H1 (cell line): ENCODE measurements at regions not wholly inside any gene's neighbourhood (a gene's known extent, or its start where the extent isn't known, plus 50 kb on each side); places are given as distances from the start of the nearest gene placed in this dataset.

Experiments
- CTCF ChIA-PET: fragments of 300-600 bp; sonication (Branson Sonifier 250); formaldehyde crosslinking; loops from one replicate; lab custom pipeline; 2021; ENCODE audit not compliant: partially characterized antibody; lab: Charles Lee
- POLR2A ChIA-PET: fragments of 300-600 bp; sonication (Branson Sonifier 250); formaldehyde crosslinking; loops from one replicate; lab custom pipeline; 2021; ENCODE audit warnings: inconsistent platforms; ENCODE audit not compliant: partially characterized antibody; lab: Charles Lee
- DNase-seq, 2 experiments: peaks; one replicate each; pipeline versions ENCODE4 v3.0.0 to v3.0.0-alpha.2; 2010 to 2022; ENCODE audit warnings: low spot score in 2 of 2, low read depth in 1 of 2, mixed read lengths in 1 of 2
- FAIRE-seq: peaks from 2 replicates; lab custom pipeline; 2011; peaks lifted over from hg19 to GRCh38; lab: Jason Lieb, UNC
- H2AFZ ChIP-seq: 2 replicates; pipeline ENCODE4 v1.8.1; 2012; ENCODE audit warnings: low read length, inconsistent platforms
- H2AK5ac ChIP-seq: 2 replicates; pipeline ENCODE4 v1.6.1; 2013; ENCODE audit warnings: low read depth, low read length
- H2BK120ac ChIP-seq: replicated peaks from 2 replicates; pipeline ENCODE3; 2013; ENCODE audit warnings: low read depth, low read length, inconsistent platforms
- H2BK12ac ChIP-seq: 2 replicates; pipeline ENCODE4 v1.6.1; 2013; ENCODE audit warnings: low read depth, low read length
- H2BK15ac ChIP-seq: 2 replicates; pipeline ENCODE4 v1.6.1; 2013; ENCODE audit warnings: low read length
- H2BK20ac ChIP-seq: 2 replicates; pipeline ENCODE4 v1.6.1; 2013; ENCODE audit warnings: low read length
- H2BK5ac ChIP-seq: 2 replicates; pipeline ENCODE4 v1.6.1; 2013; ENCODE audit warnings: low read depth, low read length
- H3K14ac ChIP-seq: 2 replicates; pipeline ENCODE4 v1.6.1; 2013; ENCODE audit warnings: inconsistent platforms; ENCODE audit not compliant: insufficient read length
- H3K18ac ChIP-seq: 2 replicates; pipeline ENCODE4 v1.6.1; 2013; ENCODE audit warnings: low read length; ENCODE audit errors: extremely low read depth
- H3K23ac ChIP-seq: 2 replicates; pipeline ENCODE4 v1.6.1; 2013; ENCODE audit warnings: inconsistent platforms; ENCODE audit not compliant: insufficient read length
- H3K23me2 ChIP-seq: 2 replicates; pipeline ENCODE4 v1.6.1; 2013; ENCODE audit warnings: low read depth, low read length
- H3K27ac ChIP-seq: 2 replicates; pipeline ENCODE4 v1.6.1; 2011; ENCODE audit warnings: low read depth, low read length, inconsistent platforms
- H3K27me3 ChIP-seq, 4 experiments: replicated peaks in 1 of 4; 1 replicate in 1 of 4; 2 replicates in 3 of 4; pipeline versions ENCODE4 v1.6.1 to v1.8.1; 2011 to 2013; ENCODE audit warnings: low read length in 3 of 4, mild to moderate bottlenecking in 3 of 4, inconsistent platforms in 2 of 4, mixed read lengths in 2 of 4, moderate library complexity in 1 of 4; ENCODE audit not compliant: control insufficient read depth in 3 of 4, insufficient read depth in 3 of 4; ENCODE audit errors: extremely low read depth in 1 of 4
- H3K36me3 ChIP-seq, 4 experiments: 2 replicates each; pipeline versions ENCODE4 v1.6.1 to v1.8.1; 2011 to 2013; ENCODE audit warnings: mild to moderate bottlenecking in 4 of 4, low read length in 3 of 4, moderate library complexity in 2 of 4, control low read depth in 1 of 4, inconsistent platforms in 1 of 4; ENCODE audit not compliant: insufficient read depth in 4 of 4, control insufficient read depth in 2 of 4
- H3K4ac ChIP-seq: replicated peaks from 2 replicates; pipeline ENCODE3; 2013; ENCODE audit warnings: low read length, low read depth, mixed read lengths, inconsistent platforms; ENCODE audit not compliant: insufficient read length
- H3K4me1 ChIP-seq, 4 experiments: replicated peaks in 1 of 4; 1 replicate in 1 of 4; 2 replicates in 3 of 4; pipeline versions ENCODE4 v1.6.1 to v1.8.1; 2011 to 2013; ENCODE audit warnings: low read length in 3 of 4, inconsistent platforms in 2 of 4, mixed read lengths in 1 of 4; ENCODE audit not compliant: insufficient read depth in 4 of 4, control insufficient read depth in 3 of 4
- H3K4me2 ChIP-seq, 2 experiments: 2 replicates each; pipeline versions ENCODE4 v1.6.1 to v1.8.1; 2011 to 2013; ENCODE audit warnings: low read depth in 2 of 2, low read length in 2 of 2, control low read depth in 1 of 2, inconsistent platforms in 1 of 2, mild to moderate bottlenecking in 1 of 2; ENCODE audit not compliant: insufficient read depth in 1 of 2
- H3K4me3 ChIP-seq, 4 experiments: fragments of 200-600, 300-600 bp in 1 of 4; sonication (generic), shearing (Covaris generic), sonication (Bioruptor Twin) in 1 of 4; 2 replicates each; pipeline versions ENCODE4 v1.5.1 to v1.8.1; 2011 to 2016; ENCODE audit warnings: low read length in 4 of 4, low read depth in 3 of 4, control low read depth in 2 of 4, inconsistent platforms in 2 of 4, mild to moderate bottlenecking in 2 of 4, mixed read lengths in 1 of 4, moderate library complexity in 1 of 4; ENCODE audit not compliant: insufficient read depth in 2 of 4; ENCODE audit errors: extremely low read depth in 1 of 4
- H3K56ac ChIP-seq: replicated peaks from 2 replicates; pipeline ENCODE3; 2013; ENCODE audit warnings: low read depth, mild to moderate bottlenecking, mixed read lengths, low read length, inconsistent platforms; ENCODE audit not compliant: insufficient read length
- H3K79me1 ChIP-seq: 2 replicates; pipeline ENCODE4 v1.6.1; 2013; ENCODE audit warnings: low read depth, low read length, control low read depth
- H3K79me2 ChIP-seq, 2 experiments: 2 replicates each; pipeline versions ENCODE4 v1.6.1 to v1.8.1; 2012 to 2013; ENCODE audit warnings: low read length in 2 of 2, mild to moderate bottlenecking in 2 of 2, inconsistent platforms in 1 of 2; ENCODE audit not compliant: insufficient read depth in 2 of 2, control insufficient read depth in 1 of 2
- H3K9ac ChIP-seq, 4 experiments: replicated peaks in 1 of 4; 1 replicate in 1 of 4; 2 replicates in 3 of 4; pipeline versions ENCODE4 v1.6.1 to v1.8.1; 2011 to 2013; ENCODE audit warnings: low read depth in 3 of 4, low read length in 3 of 4, control low read depth in 2 of 4, mild to moderate bottlenecking in 2 of 4, moderate library complexity in 2 of 4, inconsistent platforms in 1 of 4; ENCODE audit errors: extremely low read depth in 1 of 4
- H3K9me3 ChIP-seq, 2 experiments: 2 replicates each; pipeline versions ENCODE4 v1.6.1 to v1.8.1; 2012 to 2013; ENCODE audit warnings: mild to moderate bottlenecking in 2 of 2, moderate library complexity in 2 of 2, control low read depth in 1 of 2, inconsistent platforms in 1 of 2, low read depth in 1 of 2, low read length in 1 of 2, mixed read lengths in 1 of 2; ENCODE audit not compliant: insufficient read depth in 2 of 2
- H4K20me1 ChIP-seq, 2 experiments: replicated peaks in 1 of 2; 2 replicates each; pipeline versions ENCODE3 to v1.8.1; 2011 to 2013; ENCODE audit warnings: inconsistent platforms in 2 of 2, low read length in 2 of 2, mild to moderate bottlenecking in 1 of 2; ENCODE audit not compliant: insufficient read depth in 2 of 2, control insufficient read depth in 1 of 2
- H4K5ac ChIP-seq: 2 replicates; pipeline ENCODE4 v1.6.1; 2013; ENCODE audit warnings: low read length, low read depth, mixed read lengths, inconsistent platforms; ENCODE audit not compliant: insufficient read length
- H4K8ac ChIP-seq: 2 replicates; pipeline ENCODE4 v1.8.0; 2013; ENCODE audit warnings: mild to moderate bottlenecking, moderate library complexity, low read length, inconsistent platforms; ENCODE audit not compliant: insufficient read depth; ENCODE audit errors: extremely low read depth
- H4K91ac ChIP-seq: replicated peaks from 2 replicates; pipeline ENCODE3; 2013; ENCODE audit warnings: low read length, mixed read lengths, inconsistent platforms; ENCODE audit not compliant: insufficient read length
- CHD1 ChIP-seq: IDR thresholded peaks from 2 replicates; pipeline ENCODE4 v1.6.1; 2012; ENCODE audit warnings: low read depth, low read length, improper control_type of control experiment
- EGR1 ChIP-seq: IDR thresholded peaks from 2 replicates; pipeline ENCODE4 v1.6.1; 2011; ENCODE audit warnings: low read depth, low read length, borderline replicate concordance
- EP300 ChIP-seq, 2 experiments: IDR thresholded peaks; 1 replicate in 1 of 2; 2 replicates in 1 of 2; pipeline ENCODE4 v1.6.1; 2011 to 2012; ENCODE audit warnings: low read depth in 2 of 2, low read length in 2 of 2, mild to moderate bottlenecking in 2 of 2, borderline replicate concordance in 1 of 2, inconsistent platforms in 1 of 2, moderate library complexity in 1 of 2
- FOSL1 ChIP-seq: IDR thresholded peaks from 2 replicates; pipeline ENCODE4 v1.6.1; 2011; ENCODE audit warnings: mild to moderate bottlenecking, low read depth, low read length, moderate library complexity; ENCODE audit not compliant: insufficient read depth
- GABPA ChIP-seq: IDR thresholded peaks from 2 replicates; pipeline ENCODE4 v1.6.1; 2011; ENCODE audit warnings: mild to moderate bottlenecking, low read length, moderate library complexity, borderline replicate concordance; ENCODE audit not compliant: insufficient read depth
- KDM1A ChIP-seq: fragments of 200-600, 300-600 bp; sonication (generic); IDR thresholded peaks from 2 replicates; pipeline ENCODE4 v1.7.1; 2016; ENCODE audit warnings: mild to moderate bottlenecking, low read length, borderline replicate concordance
- NRF1 ChIP-seq: IDR thresholded peaks from 2 replicates; pipeline ENCODE4 v1.6.1; 2011; ENCODE audit warnings: mild to moderate bottlenecking, low read depth, low read length, improper control_type of control experiment
- RXRA ChIP-seq: IDR thresholded peaks from 2 replicates; pipeline ENCODE4 v1.6.1; 2011; ENCODE audit warnings: low read depth, mild to moderate bottlenecking, low read length, moderate library complexity; ENCODE audit not compliant: insufficient read depth
- SIRT6 ChIP-seq: IDR thresholded peaks from one replicate; pipeline ENCODE4 v1.7.1; 2012; ENCODE audit warnings: low read length, inconsistent platforms
- SIX5 ChIP-seq: IDR thresholded peaks from 2 replicates; pipeline ENCODE4 v1.6.1; 2011; ENCODE audit warnings: mild to moderate bottlenecking, low read depth, low read length
- TAF1 ChIP-seq: IDR thresholded peaks from 2 replicates; pipeline ENCODE4 v1.6.1; 2011; ENCODE audit warnings: mild to moderate bottlenecking, low read depth, low read length
- TBP ChIP-seq: IDR thresholded peaks from 2 replicates; pipeline ENCODE4 v1.6.1; 2011; ENCODE audit warnings: low read depth, low read length, improper control_type of control experiment
- YY1 ChIP-seq: IDR thresholded peaks from 2 replicates; pipeline ENCODE4 v1.6.1; 2011; ENCODE audit warnings: low read depth, mild to moderate bottlenecking, low read length
- WGBS, 2 experiments: shearing (Covaris generic) in 1 of 2; methylation state at CpG; one replicate each; pipeline versions ENCODE4 v1.1.6 to v1.1.7; 2013 to 2015; ENCODE audit warnings: low lambda C conversion rate in 2 of 2, mixed read lengths in 2 of 2, inconsistent platforms in 1 of 2, low coverage in 1 of 2, missing lambda C conversion rate in 1 of 2; ENCODE audit not compliant: insufficient replicate concordance in 2 of 2, insufficient coverage in 1 of 2, insufficient read length in 1 of 2; ENCODE audit errors: extremely low coverage in 1 of 2, missing lambda C conversion rate in 1 of 2; 5-methylcytosine and 5-hydroxymethylcytosine counted together
- TF ChIP-seq, protein P1 (sequence below): IDR thresholded peaks from 2 replicates; pipeline ENCODE4 v1.6.1; 2012; ENCODE audit warnings: low read length, inconsistent platforms

DNA sequence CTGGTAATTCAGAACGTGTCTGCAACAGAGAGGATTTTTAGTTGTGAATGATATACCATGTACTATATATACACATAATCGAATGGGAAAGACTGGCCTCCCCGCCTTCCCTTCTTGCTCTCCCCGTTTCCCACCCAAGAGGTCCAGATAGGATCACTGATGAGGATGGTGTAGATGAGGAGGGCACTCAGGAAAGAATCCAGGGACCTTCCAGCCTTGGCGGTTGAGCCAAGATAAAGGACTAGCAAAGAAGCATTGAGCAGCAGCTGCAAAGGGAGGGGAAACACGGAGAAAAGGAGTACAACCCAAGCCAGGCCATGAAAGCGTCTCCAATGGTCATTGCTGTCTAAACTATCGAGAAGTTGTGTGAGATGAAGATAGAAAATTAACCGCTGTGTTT, 84.0 kb upstream of the EXOC2 start:
- DNase-seq: no peak
- Histone ChIP-seq H3K27me3 (no peaks in the 10 kb centered on the region), H4K20me1 (no peaks in the 10 kb centered on the region), H2BK20ac (no peak overlapping the region), H2AFZ (no peak overlapping the region), H2BK15ac (no peak overlapping the region), H4K91ac (no peak overlapping the region), H4K8ac (no peak overlapping the region), H3K79me2 (no peaks in the 10 kb centered on the region), H3K36me3 (no peaks in the 10 kb centered on the region), H2BK5ac (no peak overlapping the region), H3K9ac (no peak overlapping the region), H2BK120ac (no peak overlapping the region), H3K79me1 (no peaks in the 10 kb centered on the region), H3K4me3 (no peak overlapping the region), H3K27ac (no peak overlapping the region), H2AK5ac (no peak overlapping the region), H3K4me2 (no peak overlapping the region), H3K9me3 (no peaks in the 10 kb centered on the region), H3K56ac (no peak overlapping the region), H3K18ac (no peak overlapping the region), H3K23me2 (no peaks in the 10 kb centered on the region), H4K5ac (no peak overlapping the region), H3K4ac (no peak overlapping the region), H3K23ac (no peak overlapping the region), H3K14ac (no peak overlapping the region), H2BK12ac (no peak overlapping the region), H3K4me1 (no peaks in the 10 kb centered on the region)
- CTCF ChIA-PET: interaction anchor here (1.0 to 1.6 kb wide), 3 partner anchors 11 to 589 kb away, joined by 3 to 6 read pairs (median 3); no protein-coding TSS in a partner anchor
- 91% methylated on average over 9 of the region's 9 CpGs; no CpG with 5 or more reads in 1 of the 2 experiments for WGBS, 2 experiments
- POLR2A ChIA-PET: no interaction called here
- FAIRE-seq: no peak
- TF ChIP-seq YY1 (no peak), RXRA (no peak), TAF1 (no peak), FOSL1 (no peak), EGR1 (no peak), CHD1 (no peak), EP300 (IDR thresholded peaks at IDR 0.05; ENCODE audit: borderline replicate concordance in 1 of 2, low read depth in 2 of 2, low read length in 2 of 2) (no peak), GABPA (no peak), KDM1A (no peak), TBP (no peak), NRF1 (no peak), SIX5 (no peak), SIRT6 (no peak)
- TF ChIP-seq, protein P1, sequence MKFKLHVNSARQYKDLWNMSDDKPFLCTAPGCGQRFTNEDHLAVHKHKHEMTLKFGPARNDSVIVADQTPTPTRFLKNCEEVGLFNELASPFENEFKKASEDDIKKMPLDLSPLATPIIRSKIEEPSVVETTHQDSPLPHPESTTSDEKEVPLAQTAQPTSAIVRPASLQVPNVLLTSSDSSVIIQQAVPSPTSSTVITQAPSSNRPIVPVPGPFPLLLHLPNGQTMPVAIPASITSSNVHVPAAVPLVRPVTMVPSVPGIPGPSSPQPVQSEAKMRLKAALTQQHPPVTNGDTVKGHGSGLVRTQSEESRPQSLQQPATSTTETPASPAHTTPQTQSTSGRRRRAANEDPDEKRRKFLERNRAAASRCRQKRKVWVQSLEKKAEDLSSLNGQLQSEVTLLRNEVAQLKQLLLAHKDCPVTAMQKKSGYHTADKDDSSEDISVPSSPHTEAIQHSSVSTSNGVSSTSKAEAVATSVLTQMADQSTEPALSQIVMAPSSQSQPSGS: no peak
